NCI-H524 treated with DMSO at 0.1 percent for 48 hours (cell line): ENCODE measurements at regions not wholly inside any gene's neighbourhood (a gene's known extent, or its start where the extent isn't known, plus 50 kb on each side); places are given as distances from the start of the nearest gene placed in this dataset.

Experiments used
- DNase-seq: peaks from one replicate; lab custom pipeline; 2025; lab: John Stamatoyannopoulos, UW

DNA sequence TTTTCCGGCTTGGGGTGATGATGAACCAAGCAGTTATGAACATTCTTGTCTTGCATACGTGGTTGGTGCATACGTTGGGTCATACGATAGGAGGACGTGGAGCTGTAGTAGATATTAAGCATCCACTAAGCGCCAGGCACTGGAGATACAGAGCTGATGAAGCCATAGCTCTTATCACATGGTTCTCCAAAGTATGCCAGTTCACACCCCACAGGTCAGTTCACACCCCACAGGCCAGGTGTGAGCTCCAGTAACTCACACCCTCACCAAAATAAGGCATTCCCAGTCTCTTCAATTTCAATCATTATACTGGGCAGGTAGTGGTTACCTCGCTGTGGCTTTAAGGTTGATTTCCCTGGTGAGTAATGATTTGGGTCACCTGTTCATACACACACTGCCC lies 335.5 kb downstream of the FOXL1 start:
- no peak for DNase-seq

DNA sequence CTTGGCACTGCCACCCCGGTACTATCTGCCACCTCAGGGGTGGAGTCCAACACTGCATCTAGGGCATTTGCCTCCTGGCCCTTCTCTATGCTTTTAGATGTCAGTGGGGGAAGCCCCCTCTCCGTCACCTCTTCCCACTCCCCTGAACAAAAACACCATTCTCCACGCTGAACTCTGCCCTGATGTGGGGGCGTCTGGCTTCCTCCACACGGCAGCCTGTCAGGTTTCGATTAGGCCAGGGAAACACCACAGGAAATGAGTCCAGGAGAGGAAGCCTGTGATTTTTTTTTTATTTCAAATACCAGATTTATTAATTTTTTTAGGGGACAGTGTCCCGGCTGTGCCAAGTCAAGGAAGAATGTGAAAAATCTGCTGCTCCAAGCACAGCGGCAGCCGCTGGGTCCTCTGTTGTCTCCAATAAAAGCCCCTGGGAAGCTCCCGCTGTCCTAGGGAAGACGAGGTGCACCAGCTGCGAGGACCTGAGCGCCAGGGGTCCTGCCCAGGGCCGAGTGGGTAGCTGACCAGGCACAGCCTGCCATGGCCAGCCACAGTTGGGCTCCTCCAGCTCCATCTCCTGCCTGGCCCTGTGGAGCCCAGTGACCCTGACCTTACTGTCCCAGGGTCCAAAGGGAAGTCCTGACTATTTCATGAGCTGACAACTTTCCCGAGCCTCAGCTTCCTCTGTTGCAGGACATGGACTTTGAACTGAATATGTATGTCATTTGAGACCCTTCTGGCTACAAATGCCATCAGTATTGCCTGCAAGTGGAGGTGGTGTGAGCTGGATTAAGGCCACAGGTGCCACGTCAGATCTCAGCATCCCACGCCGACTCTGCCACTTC lies 336.7 kb downstream of the FOXL1 start:
- DNase-seq, result no peak

DNA sequence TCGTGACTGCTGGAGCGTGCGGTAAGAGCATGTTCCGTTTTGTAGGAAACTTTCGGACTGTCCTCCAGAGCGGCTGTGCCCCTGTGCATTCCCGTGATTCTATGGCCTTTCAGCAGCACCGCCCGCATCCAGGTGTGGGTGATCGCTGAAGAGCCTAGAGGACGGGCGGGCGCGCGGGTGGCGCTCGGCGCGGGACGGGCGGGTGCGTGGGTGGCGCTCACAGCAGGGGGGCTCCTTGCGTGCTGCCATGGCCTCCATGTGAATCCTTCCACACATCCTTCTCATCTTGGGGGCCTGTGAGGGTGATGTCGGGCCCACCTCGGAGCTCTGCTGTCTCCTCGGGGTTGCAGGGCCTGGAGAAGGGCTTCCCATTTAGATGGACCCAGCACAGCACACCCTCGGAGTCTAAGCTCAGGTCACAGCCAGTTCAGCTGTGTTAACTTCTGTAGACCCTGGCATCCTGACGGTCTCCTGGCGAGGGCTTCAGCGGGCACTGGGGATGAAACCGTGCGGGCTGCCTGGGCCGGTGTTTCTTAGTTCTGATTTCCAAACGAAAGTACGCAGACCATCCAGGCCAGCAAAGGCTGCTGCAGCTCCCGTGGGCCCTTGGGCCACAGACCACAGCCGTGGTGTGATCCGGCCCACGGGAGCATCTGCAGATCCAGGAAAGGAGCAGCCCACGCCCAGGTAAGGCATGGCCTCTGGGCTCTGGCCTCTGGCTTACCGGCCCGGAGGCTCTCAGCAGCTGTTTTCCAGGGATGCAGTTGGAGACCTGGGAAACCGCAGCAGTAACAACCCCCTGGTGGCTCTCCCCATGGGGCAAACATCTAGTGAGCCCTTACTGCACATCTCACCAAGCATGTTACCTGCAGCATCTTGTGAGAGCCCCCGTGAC lies 339.4 kb downstream of the FOXL1 start:
- no peak for DNase-seq

DNA sequence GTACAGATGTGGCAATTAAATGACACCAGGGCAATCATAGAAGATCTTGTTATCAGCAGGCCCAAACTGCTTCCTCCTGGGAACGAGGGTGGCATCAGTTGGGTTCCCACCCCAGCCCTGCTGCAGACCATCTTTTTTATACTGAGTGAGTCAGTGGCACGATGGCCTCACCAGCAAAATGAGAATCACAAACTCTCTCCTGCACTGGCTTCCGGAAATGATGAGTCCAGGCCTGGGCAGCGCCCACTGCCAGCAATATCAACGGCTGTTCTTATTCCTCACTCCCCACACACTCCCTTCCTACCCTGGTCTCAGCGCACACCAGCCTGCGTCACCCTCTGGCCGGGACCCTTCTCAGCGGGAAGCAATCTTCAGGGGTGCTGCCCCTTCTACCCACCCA lies 340.3 kb downstream of the FOXL1 start:
- no peak for DNase-seq

DNA sequence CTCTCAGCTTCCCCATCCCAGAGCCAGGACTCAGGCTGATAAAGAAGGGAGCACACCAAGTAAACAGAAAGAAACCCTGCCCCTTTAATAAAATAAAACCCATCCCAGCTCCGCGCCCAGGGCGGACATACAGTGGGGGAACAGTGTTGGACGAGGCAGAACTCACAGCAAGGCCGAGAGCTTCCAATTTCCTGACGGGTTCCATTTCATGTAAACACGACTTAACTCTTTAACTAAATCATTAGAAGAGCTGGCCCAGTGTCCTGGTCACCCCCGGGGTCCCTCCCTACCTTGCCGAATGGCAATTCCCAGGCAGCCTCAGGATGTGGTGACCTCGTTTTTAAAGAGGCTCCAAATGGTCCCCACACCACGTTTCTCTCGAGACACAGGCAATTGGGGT lies 340.7 kb downstream of the FOXL1 start:
- DNase-seq, result no peak

DNA sequence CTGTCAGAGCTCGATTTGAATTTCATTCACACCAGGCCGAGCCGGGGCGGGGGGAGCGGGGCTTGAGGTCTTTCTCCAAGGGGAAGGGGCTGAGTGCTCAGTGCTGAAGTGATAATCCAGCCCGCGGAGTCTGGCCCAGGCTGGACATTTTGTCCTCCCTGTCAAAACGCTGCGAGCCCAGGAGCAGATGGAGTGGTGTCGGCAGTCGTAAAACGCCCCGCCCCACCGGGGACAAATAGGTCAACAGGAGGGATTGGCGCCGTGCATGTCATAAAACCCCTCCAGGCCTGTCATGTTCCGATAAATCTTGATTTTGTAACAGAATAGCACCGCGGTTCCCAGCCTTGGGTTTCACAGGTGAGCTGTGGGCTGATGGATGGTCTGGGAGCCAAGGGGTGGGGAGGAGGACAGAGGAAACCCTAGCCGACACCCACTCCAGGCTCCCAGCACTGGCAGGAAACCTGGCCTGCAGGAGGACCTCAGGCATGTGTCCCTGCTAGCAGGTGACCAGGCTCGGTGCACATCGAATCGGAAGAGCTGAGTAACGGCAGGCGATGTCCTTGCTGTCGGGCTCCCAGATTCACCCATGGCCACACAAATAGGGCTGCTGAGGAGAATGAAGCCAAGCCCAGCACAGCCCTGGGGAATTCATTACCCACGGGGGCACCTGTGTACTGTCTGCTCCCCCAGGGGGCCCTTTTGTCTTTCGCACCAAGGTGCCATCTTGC lies 341.4 kb downstream of the FOXL1 start:
- DNase-seq, result no peak

DNA sequence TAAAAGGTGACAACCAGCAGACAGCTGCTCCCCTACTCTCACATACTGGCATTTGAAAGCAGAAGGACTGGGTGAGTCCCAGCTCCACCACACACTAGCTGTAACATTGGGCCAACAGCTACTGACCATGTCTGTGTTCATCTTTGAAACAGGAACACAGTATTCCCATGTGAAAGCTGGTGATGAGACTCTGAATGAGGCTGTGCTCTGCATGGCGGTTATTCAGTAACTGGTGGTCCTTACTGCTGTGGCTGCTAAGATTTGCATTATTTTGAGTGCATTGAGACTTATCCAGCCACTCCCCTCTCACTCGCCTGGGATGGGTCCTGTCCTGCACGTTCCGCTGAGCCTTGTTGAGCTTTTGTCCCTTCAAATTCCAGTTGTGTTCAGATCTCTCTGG lies 342.9 kb downstream of the FOXL1 start:
- DNase-seq, result no peak

DNA sequence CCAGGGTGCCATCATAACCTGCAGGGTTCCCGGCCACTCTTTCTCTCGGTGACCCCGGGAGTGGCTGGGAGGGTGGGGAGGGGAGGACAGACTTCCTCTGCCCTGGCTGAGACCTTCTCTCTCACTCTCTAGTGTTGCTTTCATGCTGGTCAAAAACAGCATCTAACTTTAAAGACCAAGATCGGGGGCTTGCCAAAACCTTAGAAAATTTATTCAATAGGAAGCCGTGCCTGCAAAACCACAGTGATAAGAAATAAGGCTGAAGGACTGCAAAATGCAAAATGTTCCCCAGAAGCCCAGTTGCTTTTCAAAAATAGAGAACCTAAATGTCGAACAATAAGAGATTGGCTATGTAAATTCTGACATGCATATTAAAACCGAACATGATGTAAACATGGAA lies 344.0 kb downstream of the FOXL1 start:
- no peak for DNase-seq

DNA sequence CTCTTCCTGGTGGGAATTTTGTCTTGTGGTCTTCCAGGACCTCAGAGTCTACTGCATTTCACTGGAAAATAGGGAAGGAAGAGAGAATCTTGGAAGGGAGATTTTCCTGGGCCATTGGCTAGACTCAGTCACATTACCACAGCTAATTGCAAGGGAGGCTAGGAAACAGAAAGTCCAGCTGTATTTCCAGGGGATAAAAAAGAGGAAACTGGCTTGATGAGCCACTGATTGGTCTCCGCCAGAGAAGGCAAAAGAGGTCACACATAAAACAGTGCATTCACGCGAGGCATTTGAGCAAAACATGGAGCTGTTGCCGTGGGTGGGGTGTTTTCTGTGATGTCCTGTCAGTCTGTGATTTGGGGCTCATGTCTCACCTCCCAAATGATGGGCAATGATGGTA lies 345.3 kb downstream of the FOXL1 start:
- no peak for DNase-seq

DNA sequence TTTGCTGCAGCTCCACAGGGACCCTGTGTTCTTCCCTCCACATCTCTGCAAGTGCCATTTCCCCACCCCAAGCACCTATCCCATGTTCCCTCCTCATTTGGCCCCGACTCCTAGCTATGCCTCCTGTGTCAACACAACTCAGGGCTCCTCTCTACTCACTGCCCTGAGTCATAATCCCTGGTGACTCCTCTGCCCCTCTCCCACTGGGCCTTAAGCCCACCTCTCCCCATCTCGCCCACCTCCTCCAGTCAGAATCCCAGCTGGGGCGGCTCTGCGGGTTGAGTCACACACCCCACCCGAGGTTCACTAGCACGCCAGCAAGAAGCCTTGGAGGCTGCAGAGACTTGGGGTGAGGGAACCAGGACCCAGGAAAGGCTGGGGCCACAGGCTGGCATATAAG lies 346.2 kb downstream of the FOXL1 start:
- no peak for DNase-seq

DNA sequence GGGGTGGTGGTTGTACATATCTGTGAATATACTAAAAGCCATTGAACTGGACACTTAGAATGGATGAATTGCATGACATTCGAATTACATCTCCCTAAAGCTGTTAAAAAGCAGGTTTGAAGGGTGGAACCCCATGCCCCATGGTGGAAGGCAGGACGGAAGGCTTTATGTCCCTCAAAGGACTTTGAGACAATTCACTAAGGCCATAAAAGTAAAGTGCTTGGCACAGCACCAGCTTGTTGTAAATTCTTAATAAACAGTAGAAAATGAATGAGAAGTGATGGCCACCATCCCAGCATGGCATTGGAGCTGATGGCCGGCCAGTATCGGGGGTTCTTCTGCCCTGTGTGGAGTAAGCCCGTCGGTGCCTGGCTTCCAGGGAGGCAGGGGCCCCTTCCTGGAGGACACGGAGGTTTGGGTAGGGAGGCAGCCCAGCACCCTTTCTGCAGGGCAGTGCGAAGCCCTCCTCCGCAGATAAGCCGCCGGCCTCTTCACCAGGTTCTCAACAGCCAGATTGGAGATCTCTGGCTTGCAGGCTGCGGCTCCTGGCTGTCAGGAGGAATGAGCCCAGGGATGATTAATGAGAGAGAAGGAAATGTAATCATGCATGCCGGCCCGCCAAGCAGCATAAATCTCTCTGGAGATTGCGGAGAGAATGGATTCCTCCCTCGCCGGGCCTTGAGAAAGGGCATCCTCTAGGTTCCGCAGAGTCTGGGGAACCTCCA lies 346.9 kb downstream of the FOXL1 start:
- no peak for DNase-seq

DNA sequence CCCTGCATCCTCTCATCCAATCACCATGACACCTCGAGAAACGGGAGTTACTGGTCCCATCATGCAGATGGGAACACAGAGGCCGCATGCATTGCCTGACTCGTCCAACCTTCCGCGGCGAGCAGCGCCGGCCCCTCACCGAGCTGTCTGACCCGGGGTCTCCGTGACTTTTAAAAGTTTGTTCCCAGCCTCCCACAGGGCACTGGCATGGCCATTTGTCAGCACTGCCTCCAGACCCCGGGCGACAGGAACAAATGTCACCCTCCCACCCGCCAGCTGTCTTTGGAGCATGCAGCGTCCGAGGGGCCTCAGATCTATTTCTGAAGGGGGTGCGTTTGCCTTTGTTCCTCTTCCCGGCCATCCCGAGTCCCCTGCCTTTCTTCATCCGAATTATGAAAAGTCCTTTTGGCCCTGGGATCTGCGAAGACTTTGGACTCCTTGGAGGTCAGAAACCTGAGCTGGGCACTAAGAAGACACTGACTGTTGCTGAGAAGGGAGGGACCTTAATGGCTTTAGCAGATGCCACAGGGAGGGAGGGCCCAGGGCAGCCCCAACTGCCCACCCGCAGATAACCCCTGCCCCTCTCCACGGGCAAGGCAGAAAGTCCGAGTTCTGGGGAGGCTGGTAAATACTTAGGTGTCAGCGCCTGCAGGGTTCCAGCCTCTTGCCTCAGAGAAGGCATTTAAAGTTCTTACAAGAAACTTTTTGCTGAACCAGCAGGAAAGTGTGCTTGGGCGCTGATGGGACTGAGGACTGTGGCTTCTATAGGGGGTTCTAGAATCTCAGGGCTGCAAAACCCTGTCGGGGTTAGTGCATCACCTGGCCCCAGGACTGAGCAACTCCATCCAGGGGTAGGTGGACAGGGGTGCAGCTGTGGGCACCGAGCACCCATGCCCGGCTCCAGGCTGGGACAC lies 348.1 kb downstream of the FOXL1 start:
- DNase-seq, result no peak

DNA sequence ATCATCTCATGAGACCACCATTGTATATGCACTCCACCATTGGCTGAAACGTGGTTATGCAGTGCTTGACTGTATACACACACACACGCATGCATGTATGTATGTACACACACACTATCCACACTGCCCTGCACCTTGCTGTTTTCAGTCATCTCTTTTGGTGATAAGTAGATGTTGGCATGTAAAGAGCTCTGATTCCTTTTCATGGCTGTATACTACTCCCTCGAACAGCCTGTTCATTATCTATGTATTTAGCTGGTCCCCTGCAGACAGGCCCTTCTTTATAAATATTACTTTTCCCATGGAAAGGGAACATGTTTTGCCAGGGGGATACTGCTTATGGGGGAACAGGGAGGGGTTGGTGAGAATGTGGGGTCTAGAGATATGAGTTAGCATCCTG lies 349.4 kb downstream of the FOXL1 start:
- no peak for DNase-seq

DNA sequence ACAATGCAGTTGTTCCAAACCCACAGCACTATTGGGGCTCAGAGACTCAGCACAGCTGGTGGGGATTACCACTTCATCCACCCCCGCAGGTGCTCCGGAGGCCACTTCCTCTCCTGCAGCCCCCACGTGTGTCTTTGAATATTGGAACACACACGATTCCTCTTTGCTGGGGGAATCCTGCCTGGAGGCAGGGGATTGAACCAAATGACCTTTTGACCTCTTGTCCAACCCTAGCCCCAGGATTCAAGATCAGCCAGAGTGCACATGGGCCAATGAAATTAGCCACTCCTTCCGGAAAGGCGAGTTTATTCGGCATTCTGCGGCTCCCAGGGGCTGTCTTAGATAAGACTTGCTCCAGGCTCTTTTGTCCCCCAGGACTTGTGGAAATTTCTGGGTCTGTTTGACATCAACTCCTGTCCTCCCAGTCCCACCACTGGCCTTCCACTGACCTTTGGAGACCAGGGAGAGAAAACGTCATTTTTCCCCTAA lies 350.2 kb downstream of the FOXL1 start:
- DNase-seq, result no peak

DNA sequence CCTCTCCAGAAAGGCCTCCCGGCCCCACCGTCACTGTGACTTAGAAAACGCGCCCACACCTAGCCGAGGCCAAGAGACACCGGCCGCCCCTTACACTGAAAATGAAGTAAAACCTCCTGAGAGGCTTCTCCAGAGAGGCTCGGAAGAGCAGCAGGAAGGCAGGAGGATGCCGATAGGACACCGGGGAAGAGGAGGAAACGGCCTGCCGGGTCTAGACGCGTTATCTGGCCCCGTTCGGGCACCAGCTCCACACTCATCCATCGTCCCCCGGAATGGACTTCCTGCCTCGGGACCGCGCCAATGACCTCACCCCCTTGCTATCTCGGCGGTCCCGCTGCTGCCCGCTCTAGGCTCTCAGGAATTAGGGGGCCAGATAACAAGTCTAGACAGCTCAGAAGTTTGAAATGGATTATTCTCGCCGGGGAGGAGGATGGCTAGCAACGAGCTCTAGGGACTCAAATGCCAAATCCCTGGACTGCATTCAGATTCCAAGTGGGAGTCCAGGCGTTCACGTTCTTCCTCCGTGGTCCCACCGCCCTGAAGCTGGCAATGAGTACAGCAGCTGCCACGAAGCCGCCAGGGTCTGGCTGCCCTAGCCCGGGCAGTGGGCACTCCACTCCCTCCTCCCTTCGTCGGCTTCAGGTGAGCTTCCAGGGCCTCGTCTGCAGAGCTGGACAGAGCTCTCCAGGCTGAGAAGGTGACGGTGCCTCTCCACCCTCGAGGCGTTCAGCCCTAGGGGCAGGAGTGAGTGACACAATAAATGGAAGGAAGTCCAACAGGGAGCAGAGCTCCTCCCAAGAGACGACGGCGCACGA lies 350.9 kb downstream of the FOXL1 start:
- DNase-seq, result no peak

DNA sequence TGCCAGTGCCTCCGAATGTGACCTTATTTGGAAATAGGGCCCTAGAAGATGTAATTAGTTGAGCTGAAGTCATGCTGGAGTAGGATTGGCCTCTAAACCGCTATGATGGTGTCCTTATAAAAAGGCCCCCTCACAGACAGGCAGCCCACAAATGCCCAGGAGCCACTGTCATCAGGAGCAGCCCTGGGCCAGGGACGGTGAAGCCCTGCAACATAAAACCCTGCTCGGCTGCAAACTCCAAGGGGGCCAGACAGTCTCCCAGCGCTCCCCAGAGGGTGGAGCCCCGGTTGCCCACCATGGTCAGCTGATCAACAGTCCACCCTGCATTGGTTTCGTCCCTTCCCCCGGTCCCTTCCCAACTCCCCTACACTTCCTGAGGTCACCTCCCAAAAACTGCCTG lies 351.7 kb downstream of the FOXL1 start:
- DNase-seq, result no peak

DNA sequence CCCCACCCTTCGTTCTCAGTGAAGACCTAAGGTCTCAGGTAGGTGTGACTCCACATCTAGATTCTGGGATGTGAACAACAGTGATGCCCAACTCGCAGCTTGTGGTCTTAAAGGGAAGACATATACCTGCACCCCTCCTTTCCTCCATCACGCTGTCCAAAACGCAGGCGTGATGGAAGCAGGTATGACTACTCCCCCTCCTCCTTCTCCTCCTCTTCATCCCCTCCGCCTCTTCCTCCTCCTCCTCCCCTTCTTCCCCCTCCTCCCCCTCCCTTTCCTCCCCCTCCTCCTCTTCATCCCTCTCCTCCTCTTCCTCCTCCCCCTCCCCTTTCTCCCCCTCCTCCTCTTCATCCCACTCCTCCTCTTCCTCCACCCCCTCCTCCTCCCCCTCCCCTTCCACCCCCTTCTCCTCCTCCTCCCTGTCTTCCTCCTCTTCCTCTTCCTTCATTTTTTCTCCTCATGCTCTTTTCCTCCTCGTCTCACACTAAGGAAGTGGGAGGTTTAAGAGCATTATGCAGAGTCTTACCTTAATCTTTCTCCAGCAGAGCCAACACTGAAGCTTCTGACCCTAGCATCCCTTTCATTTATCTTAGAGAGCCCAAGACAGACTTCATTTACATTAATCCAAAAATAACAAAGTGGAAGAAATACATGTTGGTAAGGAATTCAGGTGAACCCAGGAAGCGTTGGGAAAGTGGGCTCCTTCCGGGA lies 352.5 kb downstream of the FOXL1 start:
- DNase-seq, result no peak

DNA sequence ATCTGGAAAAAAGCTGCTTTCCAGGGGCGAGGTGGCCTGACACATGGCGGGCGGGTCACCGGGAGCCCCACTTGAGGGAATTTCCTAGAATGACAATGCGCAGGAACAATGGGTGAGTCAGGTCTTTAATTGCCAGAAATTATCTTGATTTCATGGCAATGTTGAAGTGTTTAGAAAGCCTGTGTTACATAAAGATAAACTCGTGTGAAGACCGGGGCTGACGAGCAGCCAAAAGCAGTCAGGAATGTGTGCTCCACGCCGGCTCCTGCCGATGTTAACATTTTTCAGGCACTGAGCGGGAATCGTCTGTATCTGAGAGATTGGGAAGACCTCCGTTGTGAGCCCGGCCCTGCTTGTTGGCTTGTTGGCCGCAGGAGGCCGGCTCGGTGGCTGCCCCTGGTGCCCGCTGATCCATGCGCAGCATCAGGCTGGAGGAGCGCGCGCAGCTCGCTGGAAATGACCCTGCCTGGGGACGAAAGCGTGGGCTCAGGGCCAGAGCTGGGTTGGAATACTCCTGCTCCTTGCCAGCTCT lies 353.1 kb downstream of the FOXL1 start:
- no peak for DNase-seq
